AG04449 (cell line): ENCODE measurements at regions not wholly inside any gene's neighbourhood (a gene's known extent, or its start where the extent isn't known, plus 50 kb on each side); places are given as distances from the start of the nearest gene placed in this dataset.

Experiments used
- CTCF ChIA-PET: fragments of 350-600 bp; formaldehyde crosslinking; extraction: SDS; loops from one replicate; lab custom pipeline; 2021; ENCODE audit warnings: antibody characterized with exemption; lab: Yijun Ruan, JAX
- POLR2A ChIA-PET: fragments of 400-600, 350-600 bp; formaldehyde crosslinking; extraction: SDS; loops from one replicate; lab custom pipeline; 2020; ENCODE audit warnings: antibody characterized with exemption, inconsistent platforms; lab: Yijun Ruan, JAX
- DNase-seq: peaks from one replicate; pipeline ENCODE4 v3.0.0-alpha.2; 2010; ENCODE audit warnings: low read depth, low spot score
- H3K4me3 ChIP-seq: 2 replicates; pipeline ENCODE4 v1.5.1; 2011; ENCODE audit warnings: low read depth, mild to moderate bottlenecking, control low read depth, low read length
- TF ChIP-seq, protein P1 (sequence below): IDR thresholded peaks from one replicate; pipeline ENCODE4 v1.5.1; 2011; ENCODE audit warnings: mild to moderate bottlenecking, moderate library complexity, low read length, control low read depth, inconsistent platforms; ENCODE audit not compliant: insufficient read depth; ENCODE audit errors: missing control alignments

DNA sequence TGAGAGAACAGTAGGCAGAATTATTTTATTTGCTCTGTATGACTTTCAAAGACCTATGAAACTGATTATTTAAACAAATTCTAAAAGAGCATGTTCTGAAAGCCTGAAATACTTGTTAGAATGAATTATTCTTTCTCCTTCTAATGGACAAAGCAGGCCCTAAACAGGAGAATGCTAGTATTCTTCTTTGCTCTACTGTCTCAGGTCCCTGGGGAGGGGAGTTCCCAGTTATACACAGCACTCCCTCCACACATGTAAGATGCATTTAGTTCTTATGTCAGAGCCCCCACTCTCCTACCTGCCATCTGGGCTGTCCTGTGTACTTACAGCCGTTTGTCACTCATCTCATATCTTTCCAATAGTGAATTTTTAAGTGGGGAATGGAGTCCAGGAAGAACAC, 633.5 kb upstream of the ANKRD30A start:
- POLR2A ChIA-PET = no interaction called here
- no peak overlapping the region for H3K4me3 ChIP-seq
- TF ChIP-seq, protein P1, sequence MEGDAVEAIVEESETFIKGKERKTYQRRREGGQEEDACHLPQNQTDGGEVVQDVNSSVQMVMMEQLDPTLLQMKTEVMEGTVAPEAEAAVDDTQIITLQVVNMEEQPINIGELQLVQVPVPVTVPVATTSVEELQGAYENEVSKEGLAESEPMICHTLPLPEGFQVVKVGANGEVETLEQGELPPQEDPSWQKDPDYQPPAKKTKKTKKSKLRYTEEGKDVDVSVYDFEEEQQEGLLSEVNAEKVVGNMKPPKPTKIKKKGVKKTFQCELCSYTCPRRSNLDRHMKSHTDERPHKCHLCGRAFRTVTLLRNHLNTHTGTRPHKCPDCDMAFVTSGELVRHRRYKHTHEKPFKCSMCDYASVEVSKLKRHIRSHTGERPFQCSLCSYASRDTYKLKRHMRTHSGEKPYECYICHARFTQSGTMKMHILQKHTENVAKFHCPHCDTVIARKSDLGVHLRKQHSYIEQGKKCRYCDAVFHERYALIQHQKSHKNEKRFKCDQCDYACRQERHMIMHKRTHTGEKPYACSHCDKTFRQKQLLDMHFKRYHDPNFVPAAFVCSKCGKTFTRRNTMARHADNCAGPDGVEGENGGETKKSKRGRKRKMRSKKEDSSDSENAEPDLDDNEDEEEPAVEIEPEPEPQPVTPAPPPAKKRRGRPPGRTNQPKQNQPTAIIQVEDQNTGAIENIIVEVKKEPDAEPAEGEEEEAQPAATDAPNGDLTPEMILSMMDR = no peak
- CTCF ChIA-PET = interaction anchor here (2.4 kb wide), 1 partner anchor 857 kb away, joined by 7 read pairs; no protein-coding TSS in a partner anchor
- DNase-seq = no peak

DNA sequence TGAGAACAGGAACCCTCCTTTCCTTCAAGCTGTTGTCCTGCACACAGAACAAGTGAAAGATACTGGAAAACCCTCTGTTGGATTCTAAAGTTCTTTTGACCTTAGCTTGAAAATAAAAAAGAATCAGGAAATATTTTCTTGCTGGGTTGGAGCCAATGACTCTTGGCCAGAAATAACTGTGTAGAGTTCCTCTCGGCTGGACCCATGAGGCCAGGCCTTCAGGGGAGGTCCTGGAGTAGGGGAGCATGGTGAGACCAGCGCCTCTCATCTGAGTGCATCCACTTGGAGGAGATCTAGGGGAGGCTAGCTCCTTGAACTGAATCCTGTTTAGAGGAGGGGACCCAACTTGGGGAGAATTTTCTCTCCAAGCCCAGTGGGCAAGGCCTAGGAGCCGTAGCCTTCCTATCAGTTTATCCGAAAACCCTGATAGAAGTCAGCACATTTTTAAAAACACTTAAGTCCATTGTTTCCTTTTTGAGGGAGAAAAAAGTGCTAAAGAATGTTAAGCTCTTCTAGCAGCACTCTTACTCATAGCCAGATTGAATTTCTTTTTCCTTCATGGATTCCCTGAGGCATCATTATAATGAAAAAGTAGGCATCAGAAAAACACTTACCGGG, 635.7 kb upstream of the ANKRD30A start:
- H3K4me3 ChIP-seq = no peak overlapping the region
- CTCF ChIA-PET = no interaction called here
- DNase-seq = peak; percentile 46
- TF ChIP-seq, protein P1 = no peak
- POLR2A ChIA-PET = interaction anchor here (0.5 to 0.7 kb wide), 2 partner anchors 122 to 404 kb away, joined by 3 read pairs; no protein-coding TSS in a partner anchor

DNA sequence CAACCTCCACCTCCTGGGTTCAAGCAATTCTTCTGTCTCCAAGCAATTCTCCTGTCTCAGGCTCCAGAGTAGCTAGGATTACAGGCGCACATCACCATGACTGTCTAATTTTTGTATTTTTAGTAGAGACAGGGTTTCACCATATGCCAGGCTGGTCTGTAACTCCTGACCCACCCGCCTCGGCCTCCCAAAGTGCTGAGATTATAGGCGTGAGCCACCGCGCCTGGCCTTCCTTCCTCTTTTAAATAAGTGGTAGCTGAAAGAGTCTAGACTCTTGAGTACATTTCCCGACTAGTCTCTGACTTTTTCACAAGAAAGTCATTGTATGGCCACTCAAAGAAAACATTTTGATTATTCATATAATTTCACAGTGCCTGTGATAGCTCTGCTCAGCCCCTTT, 636.2 kb upstream of the ANKRD30A start:
- POLR2A ChIA-PET = no interaction called here
- DNase-seq = no peak
- no peak overlapping the region for H3K4me3 ChIP-seq
- TF ChIP-seq, protein P1 = no peak
- CTCF ChIA-PET = no interaction called here

DNA sequence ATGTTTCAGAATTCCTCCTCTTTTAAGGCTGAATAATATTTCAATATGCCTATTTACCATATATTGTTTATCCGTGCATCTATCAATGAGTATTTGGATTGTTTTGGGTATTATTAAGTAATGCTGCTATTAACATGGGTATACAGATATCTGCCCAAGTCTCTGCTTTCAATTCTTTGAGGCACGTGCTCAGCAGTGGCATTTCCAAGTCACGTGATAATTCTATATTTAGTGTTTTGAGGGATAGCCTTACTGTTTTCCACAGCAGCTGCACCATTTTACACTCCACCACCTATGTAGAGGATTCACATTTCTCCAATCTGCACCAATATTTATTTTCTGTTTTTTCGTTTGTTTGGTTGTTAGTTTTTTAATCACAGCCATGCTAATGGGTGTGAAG, 636.8 kb upstream of the ANKRD30A start:
- ChIA-PET POLR2A (no interaction called here), CTCF (no interaction called here)
- no peak overlapping the region for H3K4me3 ChIP-seq
- TF ChIP-seq, protein P1 = no peak
- no peak for DNase-seq

DNA sequence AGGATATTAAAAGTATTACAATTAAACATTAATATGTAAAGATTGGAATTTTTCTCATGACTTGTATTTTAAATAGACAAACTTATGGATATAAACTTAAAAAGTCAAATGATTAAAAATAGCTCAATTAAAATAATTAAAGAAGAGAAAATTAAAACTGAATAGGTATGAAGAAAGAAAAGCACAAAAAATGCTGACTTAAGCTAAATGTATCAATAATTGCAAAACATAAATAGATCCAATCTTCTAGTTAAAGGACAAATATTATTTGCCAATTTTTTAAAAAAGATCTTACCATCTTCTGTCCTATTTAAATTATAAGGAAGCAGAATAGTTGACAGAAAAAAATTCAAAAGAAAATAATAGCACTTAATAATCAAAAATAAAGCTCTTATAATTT, 646.3 kb upstream of the ANKRD30A start:
- no peak overlapping the region for H3K4me3 ChIP-seq
- ChIA-PET CTCF (no interaction called here), POLR2A (interaction anchor here (0.6 kb wide), 1 partner anchor 305 kb away, joined by 3 read pairs; no protein-coding TSS in a partner anchor)
- no peak for DNase-seq
- TF ChIP-seq, protein P1 = no peak

DNA sequence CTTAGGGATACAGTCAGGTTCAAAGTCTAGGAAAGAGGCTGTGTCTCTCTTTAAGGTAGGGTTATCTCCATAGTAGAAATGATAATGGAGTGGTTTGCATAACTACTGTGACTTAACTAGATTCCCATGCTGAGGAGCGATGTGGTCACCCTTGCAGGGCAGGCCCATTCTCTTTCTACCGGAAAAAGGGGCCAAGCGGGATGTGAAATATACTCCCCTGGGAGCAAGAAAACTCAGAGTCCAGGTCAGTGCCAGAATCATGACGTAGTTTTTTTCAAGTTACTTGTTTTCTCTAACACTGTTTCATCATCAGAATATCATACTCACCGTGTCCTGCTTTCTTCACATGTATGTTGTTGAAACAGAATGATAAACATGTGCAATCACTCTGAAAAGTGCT, 649.0 kb upstream of the ANKRD30A start:
- TF ChIP-seq, protein P1 = no peak
- no peak for DNase-seq
- H3K4me3 ChIP-seq = no peak overlapping the region
- CTCF ChIA-PET = no interaction called here
- POLR2A ChIA-PET = no interaction called here
